Nephron progenitor cell (in vitro differentiated cells): ENCODE measurements at regions not wholly inside any gene's neighbourhood (a gene's known extent, or its start where the extent isn't known, plus 50 kb on each side); places are given as distances from the start of the nearest gene placed in this dataset.
A peak's percentile ranks its signal among the peaks of the same experiment; 100 is the strongest.

Experiments used
- DNase-seq: peaks from one replicate; pipeline ENCODE4 v3.0.0; 2021
- H3K27ac Mint-ChIP-seq: 2 replicates; pipeline ENCODE4 v1.8.0; 2021; ENCODE audit warnings: mild to moderate bottlenecking, moderate library complexity, mixed read lengths
- H3K27me3 Mint-ChIP-seq: 2 replicates; pipeline ENCODE4 v1.8.0; 2021; ENCODE audit warnings: mild to moderate bottlenecking, low read depth, mixed read lengths; ENCODE audit not compliant: poor library complexity
- H3K36me3 Mint-ChIP-seq: 2 replicates; pipeline ENCODE4 v1.8.0; 2021; ENCODE audit warnings: low read depth, mixed read lengths
- H3K4me1 Mint-ChIP-seq: 2 replicates; pipeline ENCODE4 v1.8.0; 2021; ENCODE audit warnings: mixed read lengths
- H3K4me3 Mint-ChIP-seq: 2 replicates; pipeline ENCODE4 v1.8.0; 2021; ENCODE audit warnings: mild to moderate bottlenecking, moderate library complexity, mixed read lengths
- H3K9me3 Mint-ChIP-seq: 2 replicates; pipeline ENCODE4 v1.8.0; 2021; ENCODE audit warnings: mild to moderate bottlenecking, moderate library complexity, mixed read lengths
- TF ChIP-seq, protein P1 (sequence below): fragments of 200-600 bp; sonication (generic); IDR thresholded peaks from 2 replicates; pipeline ENCODE4 v1.5.0; 2021; ENCODE audit warnings: antibody characterized with exemption

DNA sequence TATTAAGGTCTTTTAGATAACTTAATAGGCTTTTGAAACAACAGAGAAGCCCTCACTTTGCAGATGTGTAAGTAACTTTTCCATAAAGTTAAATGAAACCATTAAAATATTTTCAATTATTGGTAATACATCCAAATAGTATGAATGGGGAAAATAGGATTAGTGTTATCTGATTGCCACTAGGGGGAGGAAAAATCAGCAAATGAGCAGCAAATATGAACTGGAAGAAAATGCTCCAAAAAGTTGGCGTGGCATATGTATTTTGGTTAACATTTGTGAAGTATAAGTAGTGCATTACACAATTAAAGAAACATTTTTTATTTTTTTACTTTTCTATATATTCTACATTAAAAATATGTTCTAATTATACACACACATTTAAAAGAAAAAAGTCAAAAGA lies 259.8 kb upstream of the ANO5 start:
- Mint-ChIP-seq H3K4me1 (peaks cover 8% of the 10 kb centered on the region), H3K27ac (no peak overlapping the region), H3K27me3 (no peaks in the 10 kb centered on the region), H3K9me3 (no peaks in the 10 kb centered on the region), H3K4me3 (no peak overlapping the region), H3K36me3 (no peaks in the 10 kb centered on the region)
- TF ChIP-seq, protein P1, sequence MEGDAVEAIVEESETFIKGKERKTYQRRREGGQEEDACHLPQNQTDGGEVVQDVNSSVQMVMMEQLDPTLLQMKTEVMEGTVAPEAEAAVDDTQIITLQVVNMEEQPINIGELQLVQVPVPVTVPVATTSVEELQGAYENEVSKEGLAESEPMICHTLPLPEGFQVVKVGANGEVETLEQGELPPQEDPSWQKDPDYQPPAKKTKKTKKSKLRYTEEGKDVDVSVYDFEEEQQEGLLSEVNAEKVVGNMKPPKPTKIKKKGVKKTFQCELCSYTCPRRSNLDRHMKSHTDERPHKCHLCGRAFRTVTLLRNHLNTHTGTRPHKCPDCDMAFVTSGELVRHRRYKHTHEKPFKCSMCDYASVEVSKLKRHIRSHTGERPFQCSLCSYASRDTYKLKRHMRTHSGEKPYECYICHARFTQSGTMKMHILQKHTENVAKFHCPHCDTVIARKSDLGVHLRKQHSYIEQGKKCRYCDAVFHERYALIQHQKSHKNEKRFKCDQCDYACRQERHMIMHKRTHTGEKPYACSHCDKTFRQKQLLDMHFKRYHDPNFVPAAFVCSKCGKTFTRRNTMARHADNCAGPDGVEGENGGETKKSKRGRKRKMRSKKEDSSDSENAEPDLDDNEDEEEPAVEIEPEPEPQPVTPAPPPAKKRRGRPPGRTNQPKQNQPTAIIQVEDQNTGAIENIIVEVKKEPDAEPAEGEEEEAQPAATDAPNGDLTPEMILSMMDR: peak; percentile 52
- DNase-seq: no peak

DNA sequence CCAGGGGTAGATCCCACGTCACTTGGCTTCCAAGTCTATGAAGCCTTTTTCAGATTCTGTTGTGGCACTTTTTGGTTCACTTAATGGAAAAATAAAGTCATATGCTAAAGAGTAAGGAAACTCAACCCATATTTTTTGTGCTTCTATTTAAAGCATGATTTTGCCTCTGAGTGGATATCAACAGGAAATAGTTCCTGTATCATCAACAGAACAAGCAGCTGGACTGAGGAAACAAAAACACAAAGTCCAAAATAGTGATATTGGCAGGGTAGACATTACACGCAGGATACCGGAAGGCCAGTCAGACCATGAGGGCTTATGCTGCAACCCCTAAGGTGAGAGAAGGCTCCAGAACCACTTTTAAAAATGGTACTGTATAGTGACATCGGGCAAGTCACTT lies 248.3 kb upstream of the ANO5 start:
- Mint-ChIP-seq H3K9me3 (no peaks in the 10 kb centered on the region), H3K4me1 (no peaks in the 10 kb centered on the region), H3K4me3 (no peak overlapping the region), H3K27me3 (no peaks in the 10 kb centered on the region), H3K36me3 (no peaks in the 10 kb centered on the region), H3K27ac (no peak overlapping the region)
- no peak for DNase-seq
- TF ChIP-seq, protein P1: no peak

DNA sequence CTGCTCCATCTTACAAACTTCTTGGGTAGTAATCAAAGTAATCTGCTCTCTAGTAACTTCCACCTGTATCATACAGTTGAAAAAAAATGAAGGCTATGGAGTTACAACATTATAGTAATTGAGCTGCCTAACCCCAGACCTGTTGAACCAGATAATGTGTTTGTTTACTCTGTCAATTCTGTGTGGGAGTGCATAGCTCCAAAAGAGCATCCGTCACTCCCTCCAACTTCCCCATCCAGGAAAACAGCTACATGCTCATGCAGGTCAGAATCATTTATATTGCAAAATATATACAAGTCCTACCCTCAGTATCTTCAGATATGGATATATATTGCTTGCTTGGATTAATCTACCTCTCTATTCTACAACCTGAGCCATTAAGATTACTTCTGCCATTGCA lies 244.0 kb upstream of the ANO5 start:
- Mint-ChIP-seq H3K9me3 (peaks cover 3% of the 10 kb centered on the region), H3K27ac (no peak overlapping the region), H3K36me3 (no peaks in the 10 kb centered on the region), H3K4me3 (no peak overlapping the region), H3K4me1 (no peaks in the 10 kb centered on the region), H3K27me3 (no peaks in the 10 kb centered on the region)
- TF ChIP-seq, protein P1: no peak
- DNase-seq: no peak

DNA sequence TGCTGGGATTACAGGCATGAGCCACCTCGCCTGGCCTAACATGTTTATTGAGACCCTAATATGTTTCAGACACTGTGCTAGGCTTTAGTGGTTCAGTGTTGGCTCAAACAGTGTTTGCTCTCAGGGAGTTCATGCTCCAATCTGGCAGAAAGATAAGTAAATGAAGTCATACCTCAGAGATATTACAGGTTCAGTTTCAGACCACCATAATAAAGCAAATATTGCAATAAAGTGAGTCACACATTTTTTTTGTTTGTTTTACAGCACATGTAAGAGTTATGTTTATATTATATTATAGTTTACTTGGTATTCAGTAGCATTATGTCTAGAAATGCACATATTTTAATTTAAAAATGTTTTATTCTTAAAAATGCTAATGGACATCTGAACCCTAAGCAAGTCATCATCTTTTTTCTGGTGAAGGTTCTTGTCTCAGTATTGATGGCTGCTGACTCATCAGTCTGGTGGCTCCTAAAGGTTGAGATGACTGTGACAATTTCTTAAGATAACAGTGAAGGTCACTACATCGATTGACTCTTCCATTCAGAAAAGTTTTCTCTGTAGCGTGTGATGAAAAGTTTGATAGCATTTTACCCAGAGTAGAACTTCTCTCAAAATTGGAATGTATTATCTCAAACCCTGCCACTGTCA lies 243.0 kb upstream of the ANO5 start:
- DNase-seq: no peak
- TF ChIP-seq, protein P1: no peak
- Mint-ChIP-seq H3K36me3 (no peaks in the 10 kb centered on the region), H3K27me3 (no peaks in the 10 kb centered on the region), H3K27ac (no peak overlapping the region), H3K4me3 (no peak overlapping the region), H3K4me1 (no peaks in the 10 kb centered on the region), H3K9me3 (peaks cover 7% of the 10 kb centered on the region)

DNA sequence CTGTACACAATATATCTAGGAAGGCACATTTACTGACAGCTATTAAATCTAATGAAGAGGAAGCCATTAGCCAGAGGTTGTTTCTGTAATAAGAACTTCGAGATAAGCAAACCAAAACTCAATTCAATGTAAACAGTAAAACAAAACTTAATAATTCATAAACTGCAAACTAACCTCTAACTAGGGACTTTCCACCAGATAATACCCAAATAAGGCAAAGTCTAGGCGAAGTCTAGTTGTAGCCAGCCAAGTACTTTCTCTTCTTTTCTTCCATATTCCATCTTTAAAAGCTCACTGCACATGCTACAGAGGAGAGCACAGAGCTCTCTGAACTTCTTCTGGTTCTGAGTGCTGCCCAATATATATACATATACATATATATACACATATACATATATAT lies 229.9 kb upstream of the ANO5 start:
- no peak overlapping the region for H3K4me3 Mint-ChIP-seq
- no peaks in the 10 kb centered on the region for H3K27me3 Mint-ChIP-seq
- no peaks in the 10 kb centered on the region for H3K36me3 Mint-ChIP-seq
- no peaks in the 10 kb centered on the region for H3K4me1 Mint-ChIP-seq
- H3K27ac Mint-ChIP-seq: no peak overlapping the region
- TF ChIP-seq, protein P1: no peak
- H3K9me3 Mint-ChIP-seq: no peaks in the 10 kb centered on the region
- no peak for DNase-seq

DNA sequence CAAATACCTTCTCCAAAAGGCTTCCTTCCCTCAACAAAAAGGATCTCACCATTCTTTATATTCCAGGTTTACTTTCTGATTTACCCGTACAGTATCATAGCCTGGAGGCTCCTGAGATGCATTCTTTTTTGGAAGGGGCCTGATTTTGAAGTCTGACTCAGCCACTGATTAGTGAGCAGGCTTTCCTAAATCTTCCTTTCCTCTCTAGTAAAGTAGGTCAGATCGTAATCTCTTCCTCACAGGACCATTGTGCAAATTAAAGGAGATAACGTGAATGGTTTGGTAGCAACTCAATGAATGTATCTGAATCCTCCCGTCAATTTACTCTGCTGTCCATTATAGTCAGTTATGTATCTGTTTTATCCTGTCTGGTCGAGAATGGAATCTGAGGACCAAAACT lies 227.7 kb upstream of the ANO5 start:
- TF ChIP-seq, protein P1: no peak
- Mint-ChIP-seq H3K4me3 (no peak overlapping the region), H3K27me3 (no peaks in the 10 kb centered on the region), H3K4me1 (no peaks in the 10 kb centered on the region), H3K27ac (no peak overlapping the region), H3K9me3 (no peaks in the 10 kb centered on the region), H3K36me3 (no peaks in the 10 kb centered on the region)
- DNase-seq: no peak
